IMR-90 (cell line): ENCODE measurements at regions not wholly inside any gene's neighbourhood (a gene's known extent, or its start where the extent isn't known, plus 50 kb on each side); places are given as distances from the start of the nearest gene placed in this dataset.

Source experiments
- ATAC-seq: fragments of 200-7000 bp; cut with Tn5 transposase; 2 replicates; pipeline ENCODE4 v1.9.1; 2020; ENCODE audit warnings: low read depth, mild to moderate bottlenecking, moderate library complexity
- BruUV-seq: library from RNA; stranded (reverse); fragments of 400-500 nt; replicated peaks from 2 replicates; lab custom pipeline; 2021; lab: Mats Ljungman, UMichigan
- CTCF ChIA-PET: fragments of 300-600 bp; formaldehyde crosslinking; extraction: SDS; loops from one replicate; lab custom pipeline; 2021; ENCODE audit warnings: antibody characterized with exemption; lab: Yijun Ruan, JAX
- POLR2A ChIA-PET: fragments of 300-600 bp; sonication (Branson Sonifier 250); formaldehyde crosslinking; loops from one replicate; lab custom pipeline; 2022; ENCODE audit warnings: antibody characterized with exemption; ENCODE audit not compliant: unreplicated experiment; lab: Charles Lee
- DNase-seq: peaks from one replicate; pipeline ENCODE4 v3.0.0; 2013
- H2AFZ ChIP-seq: replicated peaks from 2 replicates; pipeline ENCODE3; 2013; ENCODE audit warnings: low read length, mild to moderate bottlenecking; ENCODE audit not compliant: poor library complexity
- H2AK5ac ChIP-seq: 2 replicates; pipeline ENCODE4 v1.6.1; 2013; ENCODE audit warnings: low read depth, low read length, inconsistent platforms
- H2AK9ac ChIP-seq: replicated peaks from 2 replicates; pipeline ENCODE3; 2013; ENCODE audit warnings: mild to moderate bottlenecking, low read depth, low read length, moderate library complexity; ENCODE audit not compliant: poor library complexity
- H2BK120ac ChIP-seq: 2 replicates; pipeline ENCODE4 v1.6.1; 2013; ENCODE audit warnings: low read depth, low read length, inconsistent platforms
- H2BK15ac ChIP-seq: 3 replicates; pipeline ENCODE4 v1.6.1; 2013; ENCODE audit warnings: low read depth, low read length, inconsistent platforms
- H2BK20ac ChIP-seq: 2 replicates; pipeline ENCODE4 v1.6.1; 2013; ENCODE audit warnings: low read depth, mild to moderate bottlenecking, inconsistent platforms, low read length, moderate library complexity
- H2BK5ac ChIP-seq: 2 replicates; pipeline ENCODE4 v1.6.1; 2013; ENCODE audit warnings: mild to moderate bottlenecking, low read depth, low read length, inconsistent platforms; ENCODE audit not compliant: poor library complexity, severe bottlenecking
- H3K14ac ChIP-seq: replicated peaks from 2 replicates; pipeline ENCODE4 v1.6.1; 2013; ENCODE audit warnings: low read depth, low read length, inconsistent platforms
- H3K18ac ChIP-seq: 2 replicates; pipeline ENCODE4 v1.6.1; 2013; ENCODE audit warnings: low read depth, low read length, control low read depth
- H3K23ac ChIP-seq: 2 replicates; pipeline ENCODE4 v1.6.1; 2013; ENCODE audit warnings: low read depth, low read length, inconsistent platforms
- H3K27ac ChIP-seq: 2 replicates; pipeline ENCODE4 v1.5.1; 2013; ENCODE audit warnings: mild to moderate bottlenecking, control low read depth, low read length; ENCODE audit not compliant: insufficient read depth
- H3K27me3 ChIP-seq: 2 replicates; pipeline ENCODE4 v1.6.1; 2013; ENCODE audit warnings: low read length; ENCODE audit not compliant: control insufficient read depth, insufficient read depth
- H3K36me3 ChIP-seq: 2 replicates; pipeline ENCODE4 v1.6.1; 2013; ENCODE audit warnings: low read length, mixed read lengths; ENCODE audit not compliant: control insufficient read depth, insufficient read depth
- H3K4ac ChIP-seq: 2 replicates; pipeline ENCODE4 v1.6.1; 2013; ENCODE audit warnings: low read depth, low read length, inconsistent platforms
- H3K4me1 ChIP-seq: 2 replicates; pipeline ENCODE4 v1.6.1; 2013; ENCODE audit warnings: low read length, mixed read lengths; ENCODE audit not compliant: control insufficient read depth, insufficient read depth
- H3K4me2 ChIP-seq: 2 replicates; pipeline ENCODE4 v1.6.1; 2013; ENCODE audit warnings: low read depth, mild to moderate bottlenecking, control low read depth, low read length, moderate library complexity
- H3K4me3 ChIP-seq: 2 replicates; pipeline ENCODE4 v1.5.1; 2013; ENCODE audit warnings: low read depth, mild to moderate bottlenecking, control low read depth, low read length, moderate library complexity; ENCODE audit not compliant: insufficient read depth
- H3K56ac ChIP-seq: 2 replicates; pipeline ENCODE4 v1.6.1; 2013; ENCODE audit warnings: low read length, inconsistent platforms; ENCODE audit not compliant: insufficient read depth; ENCODE audit errors: extremely low read depth
- H3K79me1 ChIP-seq, 2 experiments: 2 replicates each; pipeline ENCODE4 v1.6.1; 2013; ENCODE audit warnings: low read length in 2 of 2, inconsistent platforms in 1 of 2, low read depth in 1 of 2
- H3K9ac ChIP-seq: 2 replicates; pipeline ENCODE4 v1.6.1; 2013; ENCODE audit warnings: low read depth, low read length, control low read depth
- H3K9me1 ChIP-seq: 2 replicates; pipeline ENCODE4 v1.6.1; 2013; ENCODE audit warnings: low read length, inconsistent platforms; ENCODE audit not compliant: insufficient read depth
- H3K9me3 ChIP-seq: 2 replicates; pipeline ENCODE4 v1.6.1; 2013; ENCODE audit warnings: low read length; ENCODE audit not compliant: control insufficient read depth, insufficient read depth
- H4K20me1 ChIP-seq: 2 replicates; pipeline ENCODE4 v1.6.1; 2013; ENCODE audit warnings: low read length, inconsistent platforms; ENCODE audit not compliant: insufficient read depth
- H4K5ac ChIP-seq: 2 replicates; pipeline ENCODE4 v1.6.1; 2013; ENCODE audit warnings: mild to moderate bottlenecking, low read depth, low read length, control low read depth
- H4K8ac ChIP-seq, 2 experiments: 2 replicates each; pipeline ENCODE4 v1.6.1; 2013; ENCODE audit warnings: low read depth in 2 of 2, low read length in 2 of 2, control low read depth in 1 of 2, inconsistent platforms in 1 of 2
- H4K91ac ChIP-seq: 2 replicates; pipeline ENCODE4 v1.6.1; 2013; ENCODE audit warnings: low read depth, low read length, inconsistent platforms; ENCODE audit not compliant: insufficient read depth
- MXI1 ChIP-seq: IDR thresholded peaks from 2 replicates; pipeline ENCODE4 v1.6.1; 2012; ENCODE audit warnings: low read depth, mild to moderate bottlenecking, low read length, moderate library complexity, borderline replicate concordance
- WGBS, 2 experiments: methylation state at CpG; one replicate each; pipeline versions ENCODE4 v1.1.5 to v1.1.7; 2013; ENCODE audit warnings: missing lambda C conversion rate in 2 of 2; ENCODE audit not compliant: insufficient read length in 1 of 2; ENCODE audit errors: extremely low coverage in 2 of 2; 5-methylcytosine and 5-hydroxymethylcytosine counted together
- dilution Hi-C: fragments of 300-500 bp; cut with HindIII; formaldehyde crosslinking; loops from one replicate; pipeline ENCODE4 v1.14.3; 2018; ENCODE audit warnings: low sequenced_read_pairs; ENCODE audit not compliant: unreplicated experiment
- in situ Hi-C: fragments of 300-500 bp; cut with MboI; formaldehyde crosslinking; loops from 3 replicates; pipeline ENCODE4 v1.14.3; 2019; ENCODE audit warnings: low sequenced_read_pairs, inconsistent platforms, mixed read lengths
- intact Hi-C: fragments of 100-400 bp; cut with micrococcal nuclease; formaldehyde crosslinking; loops from 2 replicates; pipeline ENCODE4 v1.10.0; 2022

GRCh38 chr2:183530333-183530901 is 406.2 kb downstream of the NUP35 start:
- no CpG with 5 or more reads among the region's 5 CpGs for WGBS, 2 experiments
- H3K36me3 ChIP-seq = no peaks in the 10 kb centered on the region
- H3K14ac ChIP-seq = no peak overlapping the region
- H4K20me1 ChIP-seq = no peaks in the 10 kb centered on the region
- ChIA-PET CTCF (no interaction called here), POLR2A (no interaction called here)
- H2BK20ac ChIP-seq = no peak overlapping the region
- in situ Hi-C loops = no loop called here
- H2AK5ac ChIP-seq = no peak overlapping the region
- H2BK5ac ChIP-seq = no peak overlapping the region
- no peak overlapping the region for H2BK120ac ChIP-seq
- H2BK15ac ChIP-seq = no peak overlapping the region
- no peak overlapping the region for H4K5ac ChIP-seq
- H3K23ac ChIP-seq = no peak overlapping the region
- no peak for TF ChIP-seq MXI1
- H3K27ac ChIP-seq = no peak overlapping the region
- dilution Hi-C loops = no loop called here
- no peak overlapping the region for H2AFZ ChIP-seq
- no peak for ATAC-seq
- intact Hi-C loops = no loop called here
- no TSS peak for BruUV-seq
- H4K8ac ChIP-seq = no peak overlapping the region
- H3K9me1 ChIP-seq = no peaks in the 10 kb centered on the region
- DNase-seq = no peak
- no peaks in the 10 kb centered on the region for H3K27me3 ChIP-seq
- H3K9ac ChIP-seq = no peak overlapping the region
- H3K18ac ChIP-seq = no peak overlapping the region
- no peak overlapping the region for H3K4me2 ChIP-seq
- no peak overlapping the region for H4K91ac ChIP-seq
- no peaks in the 10 kb centered on the region for H3K4me1 ChIP-seq
- H3K4ac ChIP-seq = no peak overlapping the region
- H3K56ac ChIP-seq = no peak overlapping the region
- no peak overlapping the region for H3K4me3 ChIP-seq
- peaks cover 2% of the 10 kb centered on the region; the same call in 1 of the 2 replicates for H3K9me3 ChIP-seq
- H3K79me1 ChIP-seq = no peaks in the 10 kb centered on the region
- no peak overlapping the region for H2AK9ac ChIP-seq
